ENCODE measurements at regions not wholly inside any gene's neighbourhood (a gene's known extent, or its start where the extent isn't known, plus 50 kb on each side); places are given as distances from the start of the nearest gene placed in this dataset.

DNA sequence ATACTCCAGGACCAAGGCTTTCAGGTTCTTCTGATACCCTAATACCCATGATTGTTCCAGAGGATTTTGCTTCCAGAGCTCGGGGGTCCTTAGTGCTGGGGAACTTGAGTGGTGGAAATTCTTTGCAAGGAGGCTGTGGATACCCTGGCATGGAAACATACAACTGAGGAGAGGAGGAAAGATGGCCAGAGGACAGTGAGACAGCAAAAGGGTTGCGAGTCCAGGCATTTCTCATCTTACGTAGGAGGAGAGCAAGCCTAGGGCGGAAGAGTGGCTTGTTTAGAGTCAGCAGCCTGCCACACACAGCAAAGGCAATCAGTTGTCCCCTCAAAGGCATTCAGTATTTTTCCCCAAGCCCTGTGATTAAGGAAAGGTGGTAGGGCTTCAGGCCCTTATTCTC is 73.5 kb downstream of the ADM start:
- no peak for DNase-seq (ENCODE audit: low read depth)
- in situ Hi-C loops (cut with HindIII; ENCODE audit: low sequenced_read_pairs): loop anchor here (25.0 kb wide), 1 partner anchor 359 kb away; no protein-coding TSS in a partner anchor
- TF ChIP-seq, protein P1, sequence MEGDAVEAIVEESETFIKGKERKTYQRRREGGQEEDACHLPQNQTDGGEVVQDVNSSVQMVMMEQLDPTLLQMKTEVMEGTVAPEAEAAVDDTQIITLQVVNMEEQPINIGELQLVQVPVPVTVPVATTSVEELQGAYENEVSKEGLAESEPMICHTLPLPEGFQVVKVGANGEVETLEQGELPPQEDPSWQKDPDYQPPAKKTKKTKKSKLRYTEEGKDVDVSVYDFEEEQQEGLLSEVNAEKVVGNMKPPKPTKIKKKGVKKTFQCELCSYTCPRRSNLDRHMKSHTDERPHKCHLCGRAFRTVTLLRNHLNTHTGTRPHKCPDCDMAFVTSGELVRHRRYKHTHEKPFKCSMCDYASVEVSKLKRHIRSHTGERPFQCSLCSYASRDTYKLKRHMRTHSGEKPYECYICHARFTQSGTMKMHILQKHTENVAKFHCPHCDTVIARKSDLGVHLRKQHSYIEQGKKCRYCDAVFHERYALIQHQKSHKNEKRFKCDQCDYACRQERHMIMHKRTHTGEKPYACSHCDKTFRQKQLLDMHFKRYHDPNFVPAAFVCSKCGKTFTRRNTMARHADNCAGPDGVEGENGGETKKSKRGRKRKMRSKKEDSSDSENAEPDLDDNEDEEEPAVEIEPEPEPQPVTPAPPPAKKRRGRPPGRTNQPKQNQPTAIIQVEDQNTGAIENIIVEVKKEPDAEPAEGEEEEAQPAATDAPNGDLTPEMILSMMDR (IDR thresholded peaks at IDR 0.05; ENCODE audit: low read depth, low read length, missing control alignments): no peak

DNA sequence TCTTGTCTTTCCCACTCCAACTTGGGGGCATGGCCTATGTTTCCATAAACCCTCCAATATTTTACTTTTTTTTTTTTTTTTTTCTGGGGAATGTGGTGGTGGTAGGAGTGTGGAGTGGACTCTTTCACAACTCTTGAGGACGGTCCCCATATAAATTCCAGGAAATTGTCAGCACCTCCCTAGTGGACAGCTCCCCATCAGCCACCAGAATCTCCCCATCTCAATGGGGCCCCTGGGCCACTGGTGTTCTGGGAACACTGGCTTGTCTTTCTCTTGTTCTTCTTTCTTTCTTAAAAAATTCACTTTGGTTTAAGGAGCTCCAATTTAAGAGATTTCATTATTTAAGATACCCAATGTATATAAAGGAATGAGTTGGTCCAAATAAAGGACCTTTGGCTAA is 74.1 kb downstream of the ADM start:
- DNase-seq (ENCODE audit: low read depth): no peak
- TF ChIP-seq, protein P1 (IDR thresholded peaks at IDR 0.05; ENCODE audit: low read depth, low read length, missing control alignments): no peak
- H3K4me3 ChIP-seq (ENCODE audit: low read depth, low read length): no peak overlapping the region
- in situ Hi-C loops (cut with HindIII; ENCODE audit: low sequenced_read_pairs): loop anchor here (25.0 kb wide), 1 partner anchor 358 kb away; no protein-coding TSS in a partner anchor

More for the DNA sequence above, 73.5 kb downstream of the ADM start:
- no peak overlapping the region for H3K4me3 ChIP-seq (ENCODE audit: low read depth, low read length)

DNA sequence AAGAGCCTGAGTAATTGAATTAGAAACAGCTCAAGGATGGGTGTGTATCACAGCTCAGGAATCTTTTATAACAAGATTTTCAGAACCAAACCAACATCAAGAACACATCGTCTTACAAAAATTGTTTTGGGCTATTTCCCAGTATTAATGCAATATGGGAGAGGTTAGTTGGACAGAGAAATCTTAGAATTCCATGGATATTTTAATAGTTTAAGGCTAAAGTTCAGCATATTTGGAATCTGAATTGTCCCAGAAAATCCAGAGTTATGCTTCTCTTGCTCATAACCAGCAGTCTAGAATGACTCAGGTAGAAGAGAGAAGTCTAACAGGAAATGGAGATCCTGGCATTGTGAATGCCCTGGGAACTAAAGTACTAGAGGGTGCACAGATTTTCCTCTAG is 74.6 kb downstream of the ADM start:
- no peak overlapping the region for H3K4me3 ChIP-seq (ENCODE audit: low read depth, low read length)
- in situ Hi-C loops (cut with HindIII; ENCODE audit: low sequenced_read_pairs): loop anchor here (25.0 kb wide), 1 partner anchor 358 kb away; no protein-coding TSS in a partner anchor
- TF ChIP-seq, protein P1 (IDR thresholded peaks at IDR 0.05; ENCODE audit: low read depth, low read length, missing control alignments): no peak
- DNase-seq (ENCODE audit: low read depth): no peak

DNA sequence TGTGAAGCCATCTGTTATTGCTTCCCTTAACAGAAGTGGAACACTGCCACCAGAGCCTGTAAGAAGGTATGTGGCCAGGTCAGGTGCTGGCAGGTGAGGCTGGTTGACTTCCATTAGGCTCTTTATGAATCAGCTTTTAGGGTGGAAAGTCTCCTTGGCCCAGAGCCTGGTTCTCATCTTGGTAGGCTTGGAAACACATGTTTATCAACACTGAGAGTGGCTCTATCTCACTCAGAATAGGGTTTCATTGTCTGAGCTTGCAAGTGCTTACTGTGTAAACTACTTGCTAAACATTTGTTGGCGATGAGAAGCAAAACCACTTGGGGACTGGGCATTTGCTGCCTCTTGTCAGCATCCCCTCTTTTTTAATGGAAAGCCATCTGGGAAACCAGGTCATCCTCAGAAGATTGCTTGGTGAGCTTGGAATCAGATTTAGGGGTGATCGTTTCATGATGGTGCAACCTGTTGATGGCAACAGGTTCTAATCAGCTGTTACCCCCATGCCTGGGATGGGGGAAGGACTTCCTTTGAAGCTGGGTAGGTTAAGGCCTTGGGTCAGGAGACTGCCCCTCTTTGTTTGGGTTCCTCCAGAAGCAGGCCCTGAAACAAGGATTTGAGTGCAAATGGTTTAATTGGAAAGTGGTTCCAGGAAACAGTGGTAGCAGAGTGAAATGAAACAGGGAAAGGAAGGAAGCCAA is 75.0 kb upstream of the AMPD3 start:
- DNase-seq (ENCODE audit: low read depth): no peak
- no peak overlapping the region for H3K4me3 ChIP-seq (ENCODE audit: low read depth, low read length)
- in situ Hi-C loops (cut with HindIII; ENCODE audit: low sequenced_read_pairs): loop anchor here (25.0 kb wide), 1 partner anchor 357 kb away; no protein-coding TSS in a partner anchor
- TF ChIP-seq, protein P1 (IDR thresholded peaks at IDR 0.05; ENCODE audit: low read depth, low read length, missing control alignments): no peak

DNA sequence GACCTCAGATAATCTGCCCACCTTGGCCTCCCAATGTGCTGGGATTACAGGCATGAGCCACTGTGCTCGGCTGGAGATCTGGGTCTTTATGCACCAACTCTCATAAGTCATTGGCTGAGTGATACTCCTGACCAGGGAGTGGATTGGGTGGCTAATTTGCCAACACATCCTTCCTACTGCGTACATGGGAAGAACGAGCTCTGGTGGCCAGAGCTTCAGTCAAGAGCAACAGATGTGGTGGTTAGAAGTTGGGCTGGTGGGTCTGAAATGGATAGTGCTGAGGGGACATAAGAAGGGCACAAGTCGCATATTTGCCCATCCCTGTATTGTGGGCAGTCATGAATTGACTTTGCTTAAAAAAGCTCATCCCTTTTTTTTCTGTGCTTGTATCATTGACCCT is 74.1 kb upstream of the AMPD3 start:
- H3K4me3 ChIP-seq (ENCODE audit: low read depth, low read length): no peak overlapping the region
- TF ChIP-seq, protein P1 (IDR thresholded peaks at IDR 0.05; ENCODE audit: low read depth, low read length, missing control alignments): no peak
- in situ Hi-C loops (cut with HindIII; ENCODE audit: low sequenced_read_pairs): loop anchor here (25.0 kb wide), 1 partner anchor 356 kb away; no protein-coding TSS in a partner anchor
- no peak for DNase-seq (ENCODE audit: low read depth)

DNA sequence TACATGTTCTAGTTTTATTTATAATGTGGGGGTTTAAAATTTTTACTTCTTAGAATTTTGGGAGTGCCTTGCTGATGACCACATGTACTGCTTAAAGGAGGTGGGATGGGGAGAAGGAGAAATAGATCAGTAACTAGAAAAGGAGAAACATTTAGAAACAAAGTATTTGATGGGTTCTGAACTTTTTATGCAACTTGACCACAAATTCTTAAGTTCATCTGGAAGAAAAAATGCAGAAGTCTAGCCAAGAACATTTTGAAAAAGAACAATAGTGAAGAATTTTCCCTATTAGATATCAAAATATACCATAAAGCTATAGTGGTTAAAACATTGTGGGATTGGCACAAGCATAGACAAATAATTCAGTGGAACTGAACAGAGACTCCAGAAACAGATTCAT is 73.3 kb upstream of the AMPD3 start:
- no peak overlapping the region for H3K4me3 ChIP-seq (ENCODE audit: low read depth, low read length)
- in situ Hi-C loops (cut with HindIII; ENCODE audit: low sequenced_read_pairs): loop anchor here (25.0 kb wide), 1 partner anchor 356 kb away; no protein-coding TSS in a partner anchor
- peak; percentile 63 for DNase-seq (ENCODE audit: low read depth)
- TF ChIP-seq, protein P1 (IDR thresholded peaks at IDR 0.05; ENCODE audit: low read depth, low read length, missing control alignments): no peak

All from astrocyte of the cerebellum (primary cell).